T-helper 17 cell (primary cell): ENCODE measurements at regions not wholly inside any gene's neighbourhood (a gene's known extent, or its start where the extent isn't known, plus 50 kb on each side); places are given as distances from the start of the nearest gene placed in this dataset.

ENCODE experiments used
- ATAC-seq: fragments of 150-1000 bp; cut with Tn5 transposase; 2 replicates; pipeline ENCODE4 v1.10.0; 2021; ENCODE audit warnings: mild to moderate bottlenecking, moderate library complexity
- DNase-seq, 3 donors: peaks; one replicate each; pipeline versions ENCODE4 v3.0.0 to v3.0.0-alpha.2; 2020 to 2021
- H3K9me3 ChIP-seq: one replicate; pipeline ENCODE4 v1.7.0; 2013; ENCODE audit warnings: low read length, mild to moderate bottlenecking; ENCODE audit not compliant: control insufficient read depth, poor library complexity, severe bottlenecking
- H3K27ac Mint-ChIP-seq: one replicate; pipeline ENCODE4 v1.8.0; 2022; ENCODE audit warnings: mild to moderate bottlenecking, moderate library complexity, mixed read lengths
- H3K27me3 Mint-ChIP-seq: one replicate; pipeline ENCODE4 v1.8.0; 2022; ENCODE audit warnings: mixed read lengths
- H3K36me3 Mint-ChIP-seq: one replicate; pipeline ENCODE4 v1.8.0; 2022; ENCODE audit warnings: low read depth, mixed read lengths
- H3K4me1 Mint-ChIP-seq: one replicate; pipeline ENCODE4 v1.8.0; 2022; ENCODE audit warnings: mild to moderate bottlenecking, mixed read lengths
- H3K4me3 Mint-ChIP-seq: one replicate; pipeline ENCODE4 v1.8.0; 2022; ENCODE audit warnings: mild to moderate bottlenecking, moderate library complexity, mixed read lengths

- DNase-seq (no peak), ATAC-seq (no peak)
- Mint-ChIP-seq H3K27me3 (no peaks in the 10 kb centered on the region), H3K27ac (no peak overlapping the region), H3K36me3 (no peaks in the 10 kb centered on the region), H3K4me3 (no peak overlapping the region), H3K4me1 (peaks cover 3% of the 10 kb centered on the region)
- H3K9me3 ChIP-seq: no peaks in the 10 kb centered on the region
These were observed 645.5 kb upstream of the ID2 start for GRCh38 chr2:8036366-8036765.

GRCh38 chr2:8039732-8040131 is 642.1 kb upstream of the ID2 start:
- Mint-ChIP-seq H3K27ac (no peak overlapping the region), H3K36me3 (no peaks in the 10 kb centered on the region), H3K27me3 (no peaks in the 10 kb centered on the region), H3K4me3 (no peak overlapping the region), H3K4me1 (no peaks in the 10 kb centered on the region)
- ATAC-seq (no peak), DNase-seq (no peak)
- H3K9me3 ChIP-seq: peaks cover 5% of the 10 kb centered on the region

GRCh38 chr2:8043295-8043694 is 638.6 kb upstream of the ID2 start:
- ATAC-seq (no peak), DNase-seq (no peak)
- Mint-ChIP-seq H3K27me3 (no peaks in the 10 kb centered on the region), H3K36me3 (peaks cover 3% of the 10 kb centered on the region), H3K27ac (no peak overlapping the region), H3K4me1 (no peaks in the 10 kb centered on the region), H3K4me3 (no peak overlapping the region)
- H3K9me3 ChIP-seq: peaks cover 5% of the 10 kb centered on the region

DNA sequence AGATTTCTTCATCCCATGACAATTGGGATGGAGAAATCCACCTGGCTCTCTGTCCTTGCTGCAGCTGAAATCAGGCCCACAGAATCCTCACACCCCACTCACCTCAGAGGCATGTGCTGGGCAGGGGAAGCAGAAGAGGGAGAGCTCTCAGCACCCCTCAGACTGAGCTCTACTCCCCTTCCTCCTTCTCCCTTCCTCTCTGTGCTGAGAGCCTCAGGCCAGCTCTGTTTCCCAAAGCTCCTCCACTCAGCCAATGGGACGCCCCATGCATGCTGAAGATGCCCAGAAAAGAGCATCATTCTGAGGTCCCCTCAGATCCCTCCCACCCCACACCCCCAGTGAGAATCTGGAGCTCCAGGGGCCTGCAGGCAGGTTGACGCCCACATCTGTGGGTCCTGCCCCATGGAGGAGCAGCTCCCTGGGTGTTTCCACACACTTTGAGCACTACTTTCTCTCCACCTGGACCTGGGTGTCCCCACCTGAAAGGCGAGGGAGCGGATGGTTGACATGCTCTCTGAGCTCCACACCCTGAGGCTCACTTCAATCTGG is 637.7 kb upstream of the ID2 start:
- Mint-ChIP-seq H3K27ac (no peak overlapping the region), H3K36me3 (peaks cover 3% of the 10 kb centered on the region), H3K4me1 (no peaks in the 10 kb centered on the region), H3K27me3 (no peaks in the 10 kb centered on the region), H3K4me3 (no peak overlapping the region)
- ATAC-seq (no peak), DNase-seq (no peak)
- peaks cover 5% of the 10 kb centered on the region for H3K9me3 ChIP-seq

GRCh38 chr2:8045081-8045614 is 636.7 kb upstream of the ID2 start:
- no peak for ATAC-seq

GRCh38 chr2:8046849-8047248 is 635.0 kb upstream of the ID2 start:
- peaks cover 3% of the 10 kb centered on the region for H3K9me3 ChIP-seq
- Mint-ChIP-seq H3K4me1 (peaks cover 5% of the 10 kb centered on the region), H3K27me3 (no peaks in the 10 kb centered on the region), H3K27ac (no peak overlapping the region), H3K36me3 (peaks cover 3% of the 10 kb centered on the region), H3K4me3 (no peak overlapping the region)
- ATAC-seq: no peak
- no peak for DNase-seq

More at GRCh38 chr2:8045081-8045614, 636.7 kb upstream of the ID2 start:
- Mint-ChIP-seq H3K36me3 (peaks cover 3% of the 10 kb centered on the region), H3K4me3 (no peak overlapping the region), H3K27ac (no peak overlapping the region), H3K4me1 (peaks cover 2% of the 10 kb centered on the region), H3K27me3 (no peaks in the 10 kb centered on the region)
- H3K9me3 ChIP-seq: peaks cover 5% of the 10 kb centered on the region
- DNase-seq: no peak

- Mint-ChIP-seq H3K4me3 (no peak overlapping the region), H3K4me1 (peaks cover 5% of the 10 kb centered on the region), H3K36me3 (peaks cover 3% of the 10 kb centered on the region), H3K27me3 (no peaks in the 10 kb centered on the region), H3K27ac (no peak overlapping the region)
- no peaks in the 10 kb centered on the region for H3K9me3 ChIP-seq
- no peak for ATAC-seq
- DNase-seq: no peak
These were observed 632.7 kb upstream of the ID2 start for GRCh38 chr2:8049176-8049575.

DNA sequence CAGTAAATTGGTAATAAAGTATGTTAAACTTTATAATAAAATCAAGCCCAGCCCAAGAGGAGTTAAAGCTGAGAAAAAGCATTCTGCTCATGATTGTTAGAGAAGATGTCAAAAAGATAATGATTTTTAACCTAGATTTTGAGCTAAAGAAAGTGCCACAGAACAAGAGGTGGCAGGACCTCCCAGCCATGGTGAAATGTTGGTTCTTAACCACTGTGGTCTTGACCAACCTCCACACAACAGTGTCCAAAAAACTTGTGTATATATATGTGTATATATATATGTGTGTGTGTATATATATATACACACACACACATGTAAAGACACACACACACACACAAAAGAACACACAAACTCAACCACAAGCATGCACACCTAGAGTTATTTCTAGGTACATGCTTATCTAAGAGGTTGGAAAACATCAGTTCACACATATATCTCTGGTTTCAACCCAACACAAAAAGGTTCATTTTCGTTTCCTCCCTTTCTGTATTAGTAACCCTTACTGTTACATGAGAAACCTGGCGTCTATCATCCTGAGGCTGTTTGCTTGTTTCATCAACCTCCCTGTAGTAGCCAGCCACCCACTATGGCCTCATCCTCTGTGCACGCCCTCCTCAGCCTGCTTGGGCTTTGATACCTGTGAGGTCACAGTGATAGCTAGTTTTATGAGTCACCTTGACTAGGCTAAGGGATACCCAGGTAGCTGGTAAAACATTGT is 631.8 kb upstream of the ID2 start:
- H3K4me1 Mint-ChIP-seq: peaks cover 5% of the 10 kb centered on the region

DNA sequence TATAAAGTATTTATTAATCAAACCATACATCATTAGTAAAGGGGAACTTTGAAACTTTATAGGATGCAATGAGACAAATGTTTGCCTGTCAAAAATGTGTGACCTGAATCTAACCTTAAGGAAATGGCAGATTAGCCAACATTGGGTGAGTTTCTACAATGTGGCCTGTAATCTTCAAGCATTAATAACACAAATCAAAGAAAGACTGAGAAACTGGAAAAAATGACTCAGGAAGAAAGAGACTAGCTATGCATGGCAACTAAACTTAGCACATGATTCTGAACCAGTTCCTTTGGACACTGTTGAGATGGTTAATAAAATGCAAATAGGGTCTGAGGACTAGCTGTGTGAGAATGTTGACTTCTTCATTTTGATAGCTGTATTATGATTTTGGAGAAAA is 628.6 kb upstream of the ID2 start:
- H3K27me3 Mint-ChIP-seq: no peaks in the 10 kb centered on the region
- no peaks in the 10 kb centered on the region for H3K9me3 ChIP-seq
- H3K36me3 Mint-ChIP-seq: no peaks in the 10 kb centered on the region
- no peak overlapping the region for H3K4me3 Mint-ChIP-seq
- no peak for DNase-seq
- H3K27ac Mint-ChIP-seq: no peak overlapping the region
- ATAC-seq: no peak
- peaks cover 5% of the 10 kb centered on the region for H3K4me1 Mint-ChIP-seq

More for the DNA sequence above, 631.8 kb upstream of the ID2 start:
- Mint-ChIP-seq H3K27ac (no peak overlapping the region), H3K36me3 (peaks cover 3% of the 10 kb centered on the region), H3K4me3 (no peak overlapping the region), H3K27me3 (no peaks in the 10 kb centered on the region)
- DNase-seq: no peak
- H3K9me3 ChIP-seq: no peaks in the 10 kb centered on the region
- no peak for ATAC-seq

GRCh38 chr2:8054070-8054469 is 627.8 kb upstream of the ID2 start:
- DNase-seq (no peak), ATAC-seq (no peak)
- Mint-ChIP-seq H3K27me3 (no peaks in the 10 kb centered on the region), H3K4me1 (peaks cover 5% of the 10 kb centered on the region), H3K27ac (no peak overlapping the region), H3K36me3 (no peaks in the 10 kb centered on the region), H3K4me3 (no peak overlapping the region)
- H3K9me3 ChIP-seq: no peaks in the 10 kb centered on the region

DNA sequence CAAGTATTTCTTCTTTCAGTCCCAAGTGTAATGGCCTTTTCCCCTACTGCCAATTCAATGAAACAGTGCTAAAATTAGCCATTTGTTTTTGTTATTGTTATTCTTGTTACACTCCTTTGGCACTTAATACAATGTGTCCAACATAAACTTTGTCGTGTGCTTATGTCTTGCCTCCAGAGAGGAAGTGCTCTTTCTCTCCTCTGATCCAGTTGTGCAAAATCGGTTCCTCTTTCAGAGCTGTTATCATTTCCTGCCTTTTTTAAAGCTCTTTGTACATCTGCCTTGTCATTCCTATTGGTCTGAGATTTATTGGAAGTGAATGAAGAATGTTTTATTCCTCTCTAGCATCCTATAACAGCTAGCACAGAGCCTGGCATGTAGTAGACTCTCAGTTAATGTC is 623.2 kb upstream of the ID2 start:
- peaks cover 6% of the 10 kb centered on the region for H3K27me3 Mint-ChIP-seq
- no peak overlapping the region for H3K27ac Mint-ChIP-seq
- H3K36me3 Mint-ChIP-seq: peaks cover 4% of the 10 kb centered on the region
- H3K4me1 Mint-ChIP-seq: peaks cover 7% of the 10 kb centered on the region
- no peak overlapping the region for H3K4me3 Mint-ChIP-seq
- DNase-seq (no peak), ATAC-seq (no peak)
- H3K9me3 ChIP-seq: no peaks in the 10 kb centered on the region

DNA sequence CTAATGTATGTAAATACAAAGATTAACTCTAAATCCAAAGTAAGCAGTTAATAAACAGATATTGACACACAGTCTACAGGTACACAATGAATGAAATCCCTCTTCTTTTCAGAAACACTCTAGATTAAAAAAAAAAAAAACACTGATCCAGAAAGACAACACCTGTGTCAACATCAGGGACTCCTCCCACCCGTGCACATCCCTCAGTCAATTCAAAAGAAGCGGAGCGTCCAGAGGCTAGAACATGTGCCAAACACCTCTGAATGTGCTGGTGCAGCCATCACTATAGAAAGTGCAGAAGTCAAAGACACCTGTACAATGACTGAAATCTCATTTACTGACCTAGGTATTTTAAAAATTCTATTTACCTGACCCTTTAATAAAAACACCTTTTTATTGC is 622.6 kb upstream of the ID2 start:
- no peaks in the 10 kb centered on the region for H3K9me3 ChIP-seq
- ATAC-seq (no peak), DNase-seq (no peak)
- no peak overlapping the region for H3K4me3 Mint-ChIP-seq
- H3K27me3 Mint-ChIP-seq: peaks cover 6% of the 10 kb centered on the region
- peaks cover 7% of the 10 kb centered on the region for H3K36me3 Mint-ChIP-seq
- H3K4me1 Mint-ChIP-seq: peaks cover 7% of the 10 kb centered on the region
- H3K27ac Mint-ChIP-seq: no peak overlapping the region

DNA sequence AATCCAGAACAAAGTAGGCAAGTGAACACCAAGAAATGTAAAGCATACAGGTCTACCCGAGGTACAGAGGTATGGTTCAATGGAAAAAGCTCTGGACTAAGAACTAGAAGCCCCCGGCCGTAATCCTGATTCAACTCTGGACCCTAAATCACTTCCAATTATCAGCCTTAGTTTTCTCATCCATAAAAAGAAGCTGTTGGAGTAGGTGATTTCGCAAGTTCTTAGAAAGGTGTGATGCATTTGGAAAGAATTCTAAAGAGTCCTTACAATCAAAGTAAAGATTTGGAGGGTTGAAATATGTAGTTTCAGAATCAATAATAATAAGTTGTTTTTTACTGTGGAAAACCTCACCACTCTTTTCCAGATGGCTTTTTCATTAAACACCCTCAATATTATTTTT is 622.1 kb upstream of the ID2 start:
- Mint-ChIP-seq H3K36me3 (peaks cover 7% of the 10 kb centered on the region), H3K4me1 (peaks cover 7% of the 10 kb centered on the region), H3K4me3 (no peak overlapping the region), H3K27ac (no peak overlapping the region), H3K27me3 (peaks cover 6% of the 10 kb centered on the region)
- H3K9me3 ChIP-seq: no peaks in the 10 kb centered on the region
- DNase-seq (no peak), ATAC-seq (no peak)

DNA sequence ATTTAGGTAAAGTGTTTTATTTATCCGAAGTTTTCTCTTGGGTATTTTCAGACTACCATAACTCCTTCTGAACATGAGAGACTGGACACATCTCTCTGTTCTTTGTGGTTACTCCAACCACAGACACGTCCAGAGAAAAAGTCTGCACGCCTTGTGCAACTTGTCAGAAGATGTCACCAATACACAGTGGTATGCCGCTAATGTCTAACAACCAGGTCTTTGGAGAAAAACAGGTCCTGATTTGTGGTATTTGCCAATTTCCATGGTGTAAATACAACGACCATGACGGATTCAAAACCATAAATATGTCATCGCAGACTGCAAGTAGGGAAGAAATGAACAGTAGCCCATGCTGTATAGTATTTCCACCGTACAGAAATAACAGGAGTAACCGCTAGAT is 620.6 kb upstream of the ID2 start:
- Mint-ChIP-seq H3K4me3 (no peak overlapping the region), H3K27me3 (peaks cover 10% of the 10 kb centered on the region), H3K36me3 (peaks cover 7% of the 10 kb centered on the region), H3K4me1 (peaks cover 7% of the 10 kb centered on the region), H3K27ac (no peak overlapping the region)
- ATAC-seq: no peak
- no peak for DNase-seq
- H3K9me3 ChIP-seq: no peaks in the 10 kb centered on the region
